Endothelial cell of umbilical vein (primary cell): ENCODE measurements at regions not wholly inside any gene's neighbourhood (a gene's known extent, or its start where the extent isn't known, plus 50 kb on each side); places are given as distances from the start of the nearest gene placed in this dataset.

Experiments used
- BruUV-seq: library from RNA; stranded (reverse); fragments of 400-500 nt; replicated peaks from 2 replicates; lab custom pipeline; 2021; lab: Mats Ljungman, UMichigan
- CTCF ChIA-PET: fragments of 300-600, 350-600 bp; sonication (Branson Sonifier 250); formaldehyde crosslinking; loops from one replicate; lab custom pipeline; 2021; ENCODE audit warnings: antibody characterized with exemption, inconsistent platforms; lab: Charles Lee
- POLR2A ChIA-PET: fragments of 300-600, 350-600 bp; sonication (Branson Sonifier 250); formaldehyde crosslinking; loops from one replicate; lab custom pipeline; 2021; ENCODE audit warnings: antibody characterized with exemption, inconsistent platforms; lab: Charles Lee
- DNase-seq: peaks from one replicate; pipeline ENCODE4 v3.0.0-alpha.2; 2011; ENCODE audit warnings: low read depth, low spot score
- FAIRE-seq: peaks from 2 replicates; lab custom pipeline; 2011; peaks lifted over from hg19 to GRCh38; lab: Jason Lieb, UNC
- H2AFZ ChIP-seq: 2 replicates; pipeline ENCODE4 v1.6.0; 2012; ENCODE audit warnings: low read depth, low read length, control low read depth, inconsistent platforms
- H3K27ac ChIP-seq: 2 replicates; pipeline ENCODE4 v1.5.1; 2011; ENCODE audit warnings: low read depth, mild to moderate bottlenecking, control low read depth, low read length, moderate library complexity; ENCODE audit not compliant: insufficient read depth
- H3K27me3 ChIP-seq, 2 experiments: 2 replicates each; pipeline versions ENCODE4 v1.6.0 to v1.6.1; 2011; ENCODE audit warnings: low read length in 2 of 2, mixed read lengths in 1 of 2; ENCODE audit not compliant: control insufficient read depth in 2 of 2, insufficient read depth in 2 of 2
- H3K36me3 ChIP-seq, 2 experiments: 2 replicates in 1 of 2; 3 replicates in 1 of 2; pipeline ENCODE4 v1.5.1; 2011; ENCODE audit warnings: low read length in 2 of 2, mild to moderate bottlenecking in 1 of 2, moderate library complexity in 1 of 2; ENCODE audit not compliant: control insufficient read depth in 2 of 2, insufficient read depth in 2 of 2; ENCODE audit errors: extremely low read depth in 1 of 2
- H3K4me1 ChIP-seq: 3 replicates; pipeline ENCODE4 v1.5.1; 2011; ENCODE audit warnings: mild to moderate bottlenecking, low read length; ENCODE audit not compliant: control insufficient read depth, insufficient read depth; ENCODE audit errors: extremely low read depth
- H3K4me2 ChIP-seq: 2 replicates; pipeline ENCODE4 v1.6.1; 2011; ENCODE audit warnings: low read length, control low read depth, mixed read lengths; ENCODE audit not compliant: insufficient read depth
- H3K4me3 ChIP-seq, 3 experiments: fragments of 200-600 bp in 1 of 3; sonication (generic), shearing (Covaris generic) in 1 of 3; replicated peaks in 1 of 3; 2 replicates each; pipeline ENCODE4 v1.5.1; 2011 to 2016; ENCODE audit warnings: control low read depth in 3 of 3, low read length in 3 of 3, mild to moderate bottlenecking in 2 of 3, inconsistent platforms in 1 of 3, low read depth in 1 of 3, moderate library complexity in 1 of 3; ENCODE audit not compliant: insufficient read depth in 1 of 3
- H3K79me2 ChIP-seq: 2 replicates; pipeline ENCODE4 v1.6.0; 2012; ENCODE audit warnings: low read length, inconsistent platforms; ENCODE audit not compliant: control insufficient read depth, insufficient read depth
- H3K9ac ChIP-seq: replicated peaks from 2 replicates; pipeline ENCODE3; 2011; ENCODE audit warnings: low read length, control low read depth; ENCODE audit not compliant: insufficient read depth; ENCODE audit errors: extremely low read depth
- H3K9me1 ChIP-seq: replicated peaks from 3 replicates; pipeline ENCODE4 v1.6.0; 2011; ENCODE audit warnings: mild to moderate bottlenecking, low read length; ENCODE audit not compliant: control insufficient read depth, insufficient read depth; ENCODE audit errors: extremely low read depth
- H3K9me3 ChIP-seq: replicated peaks from 2 replicates; pipeline ENCODE4 v1.5.1; 2012; ENCODE audit warnings: low read length, inconsistent platforms; ENCODE audit not compliant: control insufficient read depth, insufficient read depth
- H4K20me1 ChIP-seq: replicated peaks from 2 replicates; pipeline ENCODE3; 2011; ENCODE audit warnings: mild to moderate bottlenecking, low read length; ENCODE audit not compliant: control insufficient read depth, insufficient read depth; ENCODE audit errors: extremely low read depth
- CTCF ChIP-seq, 2 donors: IDR thresholded peaks; 1 replicate in 1 of 2; 2 replicates in 1 of 2; pipeline ENCODE4 v1.5.1; 2011; ENCODE audit warnings: low read length in 2 of 2, mild to moderate bottlenecking in 2 of 2, moderate library complexity in 2 of 2, control low read depth in 1 of 2, inconsistent platforms in 1 of 2, low read depth in 1 of 2; ENCODE audit not compliant: insufficient read depth in 1 of 2; ENCODE audit errors: extremely low read depth in 1 of 2
- EZH2 ChIP-seq: IDR thresholded peaks from 2 replicates; pipeline ENCODE4 v1.6.1; 2012; ENCODE audit warnings: borderline replicate concordance, low read depth, mild to moderate bottlenecking, moderate library complexity, low read length, inconsistent platforms; ENCODE audit not compliant: severe bottlenecking
- FOS ChIP-seq: IDR thresholded peaks from 2 replicates; pipeline ENCODE4 v1.6.1; 2011; ENCODE audit warnings: mild to moderate bottlenecking, low read length, moderate library complexity, borderline replicate concordance; ENCODE audit not compliant: insufficient read depth
- GATA2 ChIP-seq: IDR thresholded peaks from 2 replicates; pipeline ENCODE4 v1.7.0; 2011; ENCODE audit warnings: low read depth, mild to moderate bottlenecking, moderate library complexity, mixed read lengths, low read length; ENCODE audit not compliant: insufficient read length, insufficient read depth
- JUN ChIP-seq: IDR thresholded peaks from 2 replicates; pipeline ENCODE4 v1.6.1; 2011; ENCODE audit warnings: borderline replicate concordance, low read depth; ENCODE audit not compliant: insufficient read length, insufficient read depth
- MAX ChIP-seq: IDR thresholded peaks from 2 replicates; pipeline ENCODE4 v1.6.1; 2011; ENCODE audit not compliant: insufficient read depth, insufficient read length
- MYC ChIP-seq: IDR thresholded peaks from one replicate; pipeline ENCODE4 v1.6.1; 2011; ENCODE audit warnings: mild to moderate bottlenecking, low read depth, low read length
- POLR2A ChIP-seq: IDR thresholded peaks from 2 replicates; pipeline ENCODE4 v1.6.1; 2012; ENCODE audit warnings: low read depth, mild to moderate bottlenecking, control low read depth, low read length
- POLR2AphosphoS5 ChIP-seq: IDR thresholded peaks from 2 replicates; pipeline ENCODE4 v1.6.1; 2012; ENCODE audit warnings: low read depth, mild to moderate bottlenecking, control low read depth, low read length, moderate library complexity; ENCODE audit not compliant: insufficient read depth
- dilution Hi-C: fragments of 300-500 bp; cut with MboI; formaldehyde crosslinking; loops from one replicate; pipeline ENCODE4 v1.15.0; 2019; ENCODE audit warnings: low sequenced_read_pairs; ENCODE audit not compliant: extremely low pct_ligation_motif_present
- intact Hi-C: fragments of 100-400 bp; cut with micrococcal nuclease; formaldehyde crosslinking; loops from one replicate; pipeline ENCODE4 v1.10.0; 2022

- H3K4me3 ChIP-seq, result no peak overlapping the region
- no peak overlapping the region for H2AFZ ChIP-seq
- H3K79me2 ChIP-seq, result no peaks in the 10 kb centered on the region
- no peaks in the 10 kb centered on the region for H3K36me3 ChIP-seq
- DNase-seq, result no peak
- no peaks in the 10 kb centered on the region for H3K4me1 ChIP-seq
- H3K4me2 ChIP-seq, result no peak overlapping the region
- no peak overlapping the region for H3K27ac ChIP-seq
- no peak for FAIRE-seq
- ChIA-PET POLR2A (no interaction called here), CTCF (no interaction called here)
- TF ChIP-seq FOS (no peak), POLR2A (no peak), CTCF (IDR thresholded peaks at IDR 0.05; ENCODE audit: extremely low read depth in 1 of 2, insufficient read depth in 1 of 2, low read depth in 1 of 2, low read length in 2 of 2) (no peak), GATA2 (no peak), EZH2 (no peak), JUN (no peak), POLR2AphosphoS5 (no peak), MAX (no peak), MYC (no peak)
- BruUV-seq, result no TSS peak
- no peaks in the 10 kb centered on the region for H3K27me3 ChIP-seq
- no peaks in the 10 kb centered on the region for H4K20me1 ChIP-seq
- dilution Hi-C loops (no loop called here), intact Hi-C loops (no loop called here)
- peaks cover 2% of the 10 kb centered on the region for H3K9me3 ChIP-seq
- H3K9me1 ChIP-seq, result no peaks in the 10 kb centered on the region
- H3K9ac ChIP-seq, result no peak overlapping the region
These were observed 154.7 kb upstream of the GALNT13 start for GRCh38 chr2:153717060-153717459.
